ENCODE measurements at regions not wholly inside any gene's neighbourhood (a gene's known extent, or its start where the extent isn't known, plus 50 kb on each side); places are given as distances from the start of the nearest gene placed in this dataset.

- no peak overlapping the region for H3K4me3 ChIP-seq (ENCODE audit: low read depth, low read length)
- TF ChIP-seq CTCF (IDR thresholded peaks at IDR 0.05; ENCODE audit: borderline replicate concordance, insufficient read depth, low read depth, low read length): no peak
Measured at GRCh38 chr15:77714555-77714954, 81.8 kb upstream of the LINGO1 start.

GRCh38 chr15:77714023-77714422, 81.3 kb upstream of the LINGO1 start:
- no peak overlapping the region for H3K4me3 ChIP-seq (ENCODE audit: low read depth, low read length)
- no peak for TF ChIP-seq CTCF (IDR thresholded peaks at IDR 0.05; ENCODE audit: borderline replicate concordance, insufficient read depth, low read depth, low read length)

- H3K4me3 ChIP-seq (ENCODE audit: low read depth, low read length): no peak overlapping the region
- no peak for TF ChIP-seq CTCF (IDR thresholded peaks at IDR 0.05; ENCODE audit: borderline replicate concordance, insufficient read depth, low read depth, low read length)
Measured at GRCh38 chr15:77713281-77713680, 80.6 kb upstream of the LINGO1 start.

GRCh38 chr15:77712438-77712837, 79.7 kb upstream of the LINGO1 start:
- H3K4me3 ChIP-seq (ENCODE audit: low read depth, low read length): no peak overlapping the region
- TF ChIP-seq CTCF (IDR thresholded peaks at IDR 0.05; ENCODE audit: borderline replicate concordance, insufficient read depth, low read depth, low read length): no peak

GRCh38 chr15:77710637-77711036, 77.9 kb upstream of the LINGO1 start:
- no peak overlapping the region for H3K4me3 ChIP-seq (ENCODE audit: low read depth, low read length)
- no peak for TF ChIP-seq CTCF (IDR thresholded peaks at IDR 0.05; ENCODE audit: borderline replicate concordance, insufficient read depth, low read depth, low read length)

GRCh38 chr15:77710206-77710605, 77.5 kb upstream of the LINGO1 start:
- TF ChIP-seq CTCF (IDR thresholded peaks at IDR 0.05; ENCODE audit: borderline replicate concordance, insufficient read depth, low read depth, low read length): no peak
- H3K4me3 ChIP-seq (ENCODE audit: low read depth, low read length): no peak overlapping the region

- H3K4me3 ChIP-seq (ENCODE audit: low read depth, low read length): no peak overlapping the region
- TF ChIP-seq CTCF (IDR thresholded peaks at IDR 0.05; ENCODE audit: borderline replicate concordance, insufficient read depth, low read depth, low read length): no peak
Measured at GRCh38 chr15:77709135-77709886, 76.6 kb upstream of the LINGO1 start.
